SIG-M5 treated with dmso at 0.1 percent for 504 hours (cell line): ENCODE measurements at regions not wholly inside any gene's neighbourhood (a gene's known extent, or its start where the extent isn't known, plus 50 kb on each side); places are given as distances from the start of the nearest gene placed in this dataset.

Experiments
- DNase-seq: peaks from one replicate; lab custom pipeline; 2025; ENCODE audit not compliant: unreplicated experiment; lab: John Stamatoyannopoulos, UW

DNA sequence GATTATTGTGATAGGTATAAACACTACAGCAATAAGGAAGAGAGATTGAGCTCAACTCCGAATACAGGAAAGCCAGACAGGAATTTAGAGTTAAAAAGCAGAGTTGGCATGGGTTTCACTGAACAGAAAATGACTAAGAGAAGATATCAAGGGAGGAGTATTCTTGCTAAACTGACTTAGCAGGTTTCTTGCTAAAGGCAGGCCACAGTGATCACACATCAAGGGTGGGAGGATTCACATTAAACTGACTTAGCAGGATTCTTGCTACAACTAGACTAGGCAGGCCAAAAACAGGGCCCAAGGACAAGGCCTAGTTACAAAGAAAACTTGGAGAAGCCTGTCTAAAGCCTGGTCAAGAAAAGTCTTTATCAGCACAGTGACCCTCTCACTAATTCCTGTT lies 195.1 kb downstream of the MAGEB5 start:
- DNase-seq = no peak

DNA sequence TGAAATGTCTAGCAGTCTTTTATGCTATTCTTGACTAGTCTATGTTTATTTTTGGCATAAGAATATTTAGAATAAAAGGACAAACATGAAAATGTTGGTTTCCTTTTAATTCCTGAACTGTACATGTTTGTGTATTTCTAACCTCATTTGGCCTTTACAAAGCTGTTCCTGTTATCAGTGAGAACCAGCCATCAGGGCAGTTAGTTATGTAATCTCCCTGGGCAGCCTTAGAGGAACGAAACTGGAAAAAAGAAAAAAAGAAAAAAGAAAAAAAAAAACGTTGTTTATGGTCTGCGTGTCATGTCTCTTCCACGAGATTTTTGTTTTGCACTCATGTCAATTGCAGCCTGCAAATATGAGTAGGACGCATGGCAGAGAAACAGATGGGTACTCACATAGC lies 193.7 kb downstream of the MAGEB5 start:
- no peak for DNase-seq

DNA sequence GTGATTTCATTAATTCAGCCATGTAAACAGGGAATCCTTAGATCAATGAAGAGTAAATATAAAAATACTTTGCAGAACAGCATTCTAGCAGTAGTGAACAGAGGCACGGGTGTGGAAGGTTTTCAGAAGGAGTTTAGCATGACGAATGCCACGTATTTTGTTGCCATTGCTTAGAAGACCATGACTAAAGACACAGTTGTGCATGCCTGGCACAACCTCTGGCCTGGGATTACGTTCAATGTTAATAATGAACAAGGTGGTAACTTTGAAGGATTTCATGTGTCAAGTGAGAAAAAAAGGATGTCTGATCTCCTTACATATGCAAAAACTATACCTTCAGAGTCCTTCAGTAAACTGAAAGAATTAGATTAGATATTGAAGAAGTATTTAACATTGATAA lies 171.9 kb downstream of the MAGEB5 start:
- DNase-seq = no peak

DNA sequence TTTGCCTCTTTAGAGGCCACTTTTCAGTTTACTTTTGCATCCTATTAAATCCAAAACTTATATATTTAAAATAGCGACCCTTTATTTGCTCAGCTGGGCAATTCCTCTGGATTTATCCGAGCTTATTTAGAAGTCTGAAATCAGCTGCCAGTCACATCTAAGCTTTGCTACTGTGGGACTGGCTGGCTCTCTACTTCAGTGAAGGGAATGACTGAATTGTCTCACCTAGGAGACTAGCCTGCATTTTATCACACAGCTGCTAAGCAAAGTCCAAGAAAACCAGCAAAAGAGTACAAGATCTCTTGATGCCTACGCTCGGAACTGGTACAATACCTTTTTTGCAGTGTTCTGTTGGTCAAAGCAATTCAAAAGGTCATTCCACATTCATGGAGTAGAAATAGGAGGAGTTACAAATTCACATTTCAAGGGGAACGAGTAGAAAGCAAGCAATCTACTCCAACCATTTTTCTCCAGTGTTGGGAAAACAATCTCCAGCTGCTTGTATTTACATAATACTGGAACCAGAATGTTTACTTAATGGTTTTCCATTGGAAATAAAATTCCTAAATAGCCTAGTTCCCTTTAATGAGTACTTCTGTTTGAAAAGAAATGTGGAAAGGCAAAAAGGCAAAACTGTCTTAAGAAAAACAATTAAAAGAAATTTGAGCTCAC lies 160.2 kb downstream of the MAGEB5 start:
- no peak for DNase-seq

DNA sequence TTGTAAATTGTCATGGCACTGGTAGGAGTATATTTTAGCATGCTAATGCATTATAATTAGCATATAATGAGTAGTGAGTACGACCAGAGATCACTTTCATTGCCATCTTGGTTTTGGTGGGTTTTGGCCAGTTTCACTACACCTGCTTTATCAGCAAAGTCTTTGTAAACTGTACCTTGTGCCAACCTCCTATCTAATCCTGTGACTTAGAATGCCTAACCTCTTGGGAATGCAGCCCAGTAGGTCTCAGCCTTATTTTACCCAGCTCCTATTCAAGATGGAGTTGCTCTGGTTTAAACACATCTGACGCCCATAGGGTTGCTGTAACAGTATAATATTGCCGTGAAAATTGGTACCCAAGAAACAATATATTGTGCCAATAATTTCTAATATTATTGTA lies 159.4 kb downstream of the MAGEB5 start:
- no peak for DNase-seq

DNA sequence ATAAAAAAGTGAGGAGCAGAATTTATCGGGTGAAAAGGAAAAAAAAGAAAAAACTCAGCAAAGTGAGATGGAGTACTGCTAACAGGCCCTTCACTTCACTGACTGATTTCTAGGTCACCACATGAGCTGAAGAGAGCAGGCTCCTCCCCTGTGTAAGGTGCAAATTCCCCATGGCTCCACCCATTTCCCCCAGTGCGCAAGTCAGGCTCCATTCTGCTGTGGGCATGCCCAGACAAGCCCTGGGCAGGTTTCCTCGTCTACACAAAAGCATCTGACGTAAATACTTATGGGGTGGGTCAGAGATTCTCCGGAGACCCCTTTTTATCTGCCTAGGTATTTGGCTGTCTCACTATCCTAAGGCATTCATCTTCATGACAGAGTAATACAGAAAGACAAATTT lies 157.9 kb downstream of the MAGEB5 start:
- DNase-seq = no peak

DNA sequence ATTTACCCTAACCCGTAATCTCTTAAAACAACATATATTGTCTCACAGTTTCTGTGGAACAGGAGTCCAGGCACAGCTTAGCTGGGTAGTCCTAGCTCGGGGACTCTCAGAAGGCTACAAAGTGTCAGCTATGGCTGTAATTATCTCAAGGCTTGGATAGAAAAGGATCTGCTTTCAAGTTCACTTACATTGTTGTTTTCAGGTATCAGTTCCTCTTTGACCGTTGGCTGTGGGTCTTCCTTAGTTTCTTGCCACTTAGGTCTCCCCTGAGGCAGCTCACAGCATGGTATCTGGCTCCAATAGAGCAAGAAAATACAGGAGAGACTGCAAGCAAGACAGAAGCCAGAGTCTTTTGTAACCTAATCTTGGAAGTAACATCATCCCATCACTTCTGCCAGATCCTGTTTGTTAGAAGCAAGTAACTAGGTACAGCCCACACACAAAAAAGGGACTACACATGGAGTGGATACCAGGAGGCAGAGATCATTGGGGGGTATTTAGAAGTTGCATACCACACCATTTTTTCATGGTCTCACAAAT lies 137.0 kb downstream of the MAGEB5 start:
- no peak for DNase-seq

DNA sequence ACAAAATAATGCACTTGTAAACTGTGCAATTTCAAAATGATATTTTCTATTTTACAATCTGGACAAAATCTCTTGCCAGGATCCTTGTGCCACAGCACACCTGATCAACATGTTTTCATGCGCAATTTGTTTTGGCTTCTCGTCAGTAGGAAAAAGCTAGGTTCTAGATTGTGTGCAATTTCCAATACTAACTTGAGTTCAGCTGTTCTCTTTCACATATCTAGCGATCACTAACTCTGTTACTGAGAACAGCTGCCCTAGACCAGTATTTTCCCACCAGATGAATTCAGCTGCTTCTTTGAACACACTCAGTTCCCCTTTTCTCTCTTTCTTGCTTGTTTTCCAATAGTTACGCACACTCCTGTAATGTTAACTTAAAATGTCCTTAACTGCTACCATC lies 131.2 kb downstream of the MAGEB5 start:
- DNase-seq = no peak

DNA sequence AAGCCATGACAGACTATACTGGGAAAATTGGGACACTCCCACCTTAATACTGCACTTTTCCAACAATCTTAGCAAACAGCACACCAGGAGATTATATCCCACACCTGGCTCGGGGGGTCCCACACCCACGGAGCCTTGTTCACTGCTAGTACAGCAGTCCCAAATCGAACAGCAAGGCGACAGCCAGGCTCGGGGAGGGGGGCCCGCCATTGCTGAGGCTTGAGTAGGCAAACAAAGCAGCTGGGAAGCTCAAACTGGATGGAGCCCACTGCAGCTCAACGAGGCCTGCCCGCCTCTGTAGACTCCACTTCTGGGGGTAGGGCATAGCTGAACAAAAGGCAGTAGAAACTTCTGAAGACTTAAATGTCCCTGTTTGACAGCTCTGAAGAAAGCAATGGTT lies 118.3 kb downstream of the MAGEB5 start:
- no peak for DNase-seq

DNA sequence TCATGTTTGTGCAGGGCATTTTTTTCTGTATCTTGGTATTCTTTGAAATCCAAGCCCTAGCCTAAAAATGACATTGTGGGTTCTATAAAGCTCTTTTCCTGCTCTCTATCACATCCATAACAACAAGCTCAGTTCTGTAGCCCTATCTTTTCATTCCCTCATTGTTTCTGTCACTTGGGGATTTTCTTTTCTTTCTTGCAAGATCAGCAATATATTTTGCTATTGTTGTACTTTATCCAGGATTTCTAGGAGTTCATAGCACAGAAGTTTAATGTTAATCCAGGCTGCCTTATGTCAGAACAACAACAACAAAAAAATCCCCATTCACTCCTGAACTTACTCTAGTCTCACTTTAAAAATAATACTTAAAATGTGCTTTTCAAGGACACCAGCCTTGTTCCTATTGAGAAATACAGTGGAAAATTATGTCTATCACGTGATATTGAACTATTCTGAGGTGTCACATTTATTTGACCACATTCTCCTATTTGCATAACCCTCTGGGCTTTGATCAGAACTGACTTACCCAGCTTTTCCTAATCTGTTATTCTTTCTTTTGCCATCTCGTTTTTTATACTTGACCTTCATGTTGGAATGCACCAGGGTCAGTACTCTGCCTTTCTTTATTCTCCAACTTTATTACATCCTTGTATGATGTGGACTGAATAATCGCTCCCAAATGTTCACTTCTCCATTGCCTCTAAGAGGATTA lies 112.8 kb downstream of the MAGEB5 start:
- DNase-seq = no peak

DNA sequence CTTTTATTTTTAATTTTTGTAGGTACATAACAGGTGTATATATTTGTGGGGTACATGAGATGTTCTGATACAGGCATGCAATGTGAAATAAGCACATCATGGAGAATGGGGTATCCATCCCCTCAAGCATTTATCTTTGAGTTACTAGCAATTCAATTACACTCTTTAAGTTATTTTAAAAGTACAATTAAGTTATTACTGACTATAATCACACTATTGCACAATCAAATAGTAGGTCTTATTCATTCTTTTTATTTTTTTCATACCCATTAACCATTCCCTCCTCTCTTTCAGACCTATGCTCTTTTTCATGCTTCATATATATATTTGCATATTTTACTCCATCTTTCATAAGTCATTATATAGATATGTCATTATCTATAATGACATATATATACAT lies 93.3 kb downstream of the MAGEB5 start:
- DNase-seq = no peak

DNA sequence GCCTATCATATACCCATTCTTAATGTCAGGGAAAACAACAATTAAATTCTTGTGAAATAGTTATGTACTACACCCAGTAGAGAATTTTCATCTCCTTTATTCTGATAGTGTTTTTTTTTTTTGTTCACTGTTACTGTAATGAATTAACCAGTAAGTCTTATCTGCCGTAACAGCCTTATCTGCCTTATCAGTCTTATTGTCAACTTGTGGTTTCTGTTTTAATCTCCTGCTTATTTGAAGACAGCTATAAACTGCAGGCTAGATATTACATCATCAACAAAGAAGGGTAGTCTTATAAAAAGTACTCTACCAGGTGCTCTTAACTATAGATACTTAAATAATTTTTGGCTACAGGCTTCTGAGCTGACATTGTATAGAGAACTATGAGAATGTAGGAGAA lies 79.5 kb downstream of the MAGEB5 start:
- no peak for DNase-seq

DNA sequence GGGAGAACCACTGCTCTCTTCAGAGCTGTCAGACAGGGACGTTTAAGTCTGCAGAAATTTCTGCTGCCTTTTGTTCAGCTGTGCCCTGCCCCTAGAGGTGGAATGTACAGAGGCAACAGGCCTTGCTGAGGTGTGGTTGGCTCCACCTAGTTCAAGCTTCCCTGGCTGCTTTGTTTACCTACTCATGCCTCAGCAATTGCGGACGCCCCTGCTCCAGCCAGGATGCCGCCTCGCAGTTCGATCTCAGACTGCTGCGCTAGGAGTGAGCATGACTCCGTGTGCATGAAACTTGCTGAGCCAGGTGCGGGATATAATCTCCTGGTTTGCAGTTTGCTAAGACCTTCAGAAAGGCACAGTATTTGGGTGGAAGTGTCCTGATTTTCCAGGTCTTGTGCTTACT lies 70.9 kb downstream of the MAGEB5 start:
- DNase-seq = no peak
